Motor neuron (in vitro differentiated cells): ENCODE measurements at regions not wholly inside any gene's neighbourhood (a gene's known extent, or its start where the extent isn't known, plus 50 kb on each side); places are given as distances from the start of the nearest gene placed in this dataset.

Experiments used
- ATAC-seq, 8 experiments: fragments of 200-7000 bp; cut with Tn5 transposase; replicated peaks in 6 of 8; 2 replicates each; pipeline ENCODE4 v1.8.0; 2021; ENCODE audit warnings: mild to moderate bottlenecking in 8 of 8, moderate library complexity in 8 of 8
- H3K27ac ChIP-seq, 2 donors: fragments of 250-450 bp; sonication (Bioruptor Pico); 2 replicates each; pipeline ENCODE4 v1.9.0; 2021; ENCODE audit warnings: antibody characterized with exemption in 2 of 2, mild to moderate bottlenecking in 2 of 2, moderate library complexity in 1 of 2
- H3K4me1 ChIP-seq, 2 donors: fragments of 250-450 bp; sonication (Bioruptor Pico); replicated peaks in 1 of 2; 2 replicates each; pipeline ENCODE4 v1.6.1; 2021; ENCODE audit warnings: antibody characterized with exemption in 2 of 2, mild to moderate bottlenecking in 2 of 2, moderate library complexity in 1 of 2
- H3K4me3 ChIP-seq, 5 donors: fragments of 250-450 bp; sonication (Bioruptor Pico); 2 replicates each; pipeline ENCODE4 v1.9.0; 2021; ENCODE audit warnings: antibody characterized with exemption in 5 of 5, mild to moderate bottlenecking in 5 of 5, moderate library complexity in 4 of 5
- WGBS, 10 experiments: fragments of 450-650 bp; shearing (Covaris generic); methylation state at CpG; one replicate each; pipeline ENCODE4 v1.0.0; 2022; 5-methylcytosine and 5-hydroxymethylcytosine counted together
- in situ Hi-C, 9 experiments: fragments of 400-800 bp; cut with MboI; loops; one replicate each; pipeline ENCODE4 v1.15.0; 2021; ENCODE audit warnings: low sequenced_read_pairs in 9 of 9, low pct_unique_long_range_greater_than_20kb in 2 of 9; ENCODE audit not compliant: unreplicated experiment in 9 of 9

DNA sequence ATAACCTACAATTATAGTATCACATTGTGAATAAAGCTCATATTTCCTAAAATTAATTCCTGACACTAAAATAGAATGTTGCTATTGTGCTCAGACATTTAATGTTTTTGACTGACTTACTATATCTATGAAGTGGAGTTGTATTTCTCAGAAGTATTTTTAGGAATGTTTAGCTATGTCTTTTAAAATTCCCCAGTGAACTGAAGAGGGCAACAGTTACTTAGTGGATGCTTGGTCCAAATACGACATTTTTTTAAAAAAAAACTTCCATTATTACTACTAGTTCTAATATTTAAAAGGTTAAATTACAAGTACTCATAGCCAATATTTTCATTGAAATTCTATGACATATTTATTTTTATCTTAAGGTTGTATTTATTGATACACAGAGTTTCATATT is 460.2 kb downstream of the COL12A1 start:
- ATAC-seq, result no peak
- in situ Hi-C loops, result no loop called here
- peaks cover 0 to 16% of the 10 kb centered on the region in 2 donors for H3K4me1 ChIP-seq
- no peak overlapping the region for H3K4me3 ChIP-seq
- 8 to 100% (median 80%) methylated on average over 1 of the region's 1 CpG; no CpG with 5 or more reads in 1 of the 10 experiments for WGBS, 10 experiments
- no peak overlapping the region for H3K27ac ChIP-seq

DNA sequence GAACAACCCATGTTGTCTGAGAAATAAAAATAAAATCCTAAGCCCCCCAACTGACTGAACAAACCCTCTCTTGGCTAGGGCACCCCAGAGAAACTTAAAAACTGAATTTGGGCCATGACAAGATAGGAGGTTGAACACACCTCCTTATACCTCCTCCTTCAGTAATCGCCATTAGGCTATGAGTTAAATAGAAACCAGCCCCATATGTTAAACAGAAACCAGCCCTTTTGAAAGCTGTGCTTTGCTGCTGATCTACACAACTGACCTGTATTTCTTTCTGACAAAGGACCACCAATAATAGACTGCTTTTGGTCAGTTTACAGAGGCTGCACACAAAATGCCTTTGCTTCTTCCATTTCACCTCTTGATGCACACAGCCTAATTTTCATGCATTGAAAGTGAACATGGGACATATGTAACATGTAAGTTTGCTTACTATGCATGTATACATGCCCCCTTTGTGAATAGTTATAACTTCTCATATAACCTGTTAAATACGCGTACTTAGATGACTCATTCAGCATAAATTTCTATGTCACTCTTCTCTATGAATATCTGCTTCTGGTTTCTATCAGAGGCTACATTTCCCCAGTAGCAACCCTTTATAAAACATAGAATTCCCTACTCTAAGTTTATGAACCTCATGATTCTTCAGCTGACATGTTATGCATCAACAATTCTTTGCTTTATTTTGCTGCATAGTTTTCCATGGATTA is 462.9 kb downstream of the COL12A1 start:
- WGBS, 10 experiments, result 7 to 80% (median 56%) methylated on average over 1 to 3 of the region's 3 CpGs; no CpG with 5 or more reads in 1 of the 10 experiments
- in situ Hi-C loops, result no loop called here
- peak in 3 of 8 experiments; percentile 21 to 41 (median 39) for ATAC-seq

DNA sequence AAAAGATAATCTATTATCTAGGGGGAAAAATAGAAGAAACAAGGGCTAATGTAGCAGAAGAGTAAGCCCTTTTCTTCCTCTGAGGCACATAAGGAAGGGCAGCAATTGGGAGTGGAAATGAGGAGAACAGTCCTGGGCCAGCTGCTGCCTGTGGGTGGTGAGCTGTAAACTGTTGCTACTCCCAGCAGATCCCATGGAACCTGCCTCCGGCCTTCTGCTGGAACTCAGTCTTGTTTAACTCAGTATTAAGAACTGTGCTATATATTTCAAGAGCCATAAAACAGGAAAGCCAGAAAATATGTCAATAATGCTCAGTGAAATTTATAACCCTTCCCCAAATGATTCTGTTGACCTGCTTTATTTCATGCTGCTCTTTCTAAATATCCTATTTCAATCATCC is 464.2 kb downstream of the COL12A1 start:
- in situ Hi-C loops, result no loop called here
- H3K4me3 ChIP-seq, result no peak overlapping the region
- H3K27ac ChIP-seq, result no peak overlapping the region
- H3K4me1 ChIP-seq, result peaks cover 0 to 16% of the 10 kb centered on the region in 2 donors
- ATAC-seq, result peak in 7 of 8 experiments; percentile 35 to 93 (median 65)
- 0 to 33% (median 27%) methylated on average over 1 of the region's 1 CpG; no CpG with 5 or more reads in 6 of the 10 experiments for WGBS, 10 experiments

More for the DNA sequence above, 462.9 kb downstream of the COL12A1 start:
- Histone ChIP-seq H3K27ac (no peak overlapping the region), H3K4me3 (no peak overlapping the region), H3K4me1 (peaks cover 0 to 16% of the 10 kb centered on the region in 2 donors)

DNA sequence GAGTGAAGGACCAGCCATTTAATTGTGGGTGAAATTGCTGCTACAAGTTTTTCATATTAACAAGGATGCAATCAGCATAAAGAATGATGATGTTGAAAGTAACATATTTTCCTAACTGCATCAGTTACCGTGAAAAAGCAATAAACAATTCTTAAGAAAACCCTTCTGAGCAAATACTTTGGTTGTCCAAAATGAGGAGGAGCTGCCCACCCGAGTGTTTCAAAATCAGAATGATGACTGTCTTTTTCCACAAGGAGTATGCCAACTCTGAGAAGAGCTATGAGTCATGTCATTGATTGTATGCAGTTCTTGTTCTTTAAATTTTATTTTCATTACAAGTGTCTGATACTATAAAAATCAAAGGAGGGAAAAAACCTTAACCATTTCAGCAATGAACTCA is 470.5 kb downstream of the COL12A1 start:
- Histone ChIP-seq H3K4me3 (no peak overlapping the region), H3K4me1 (no peaks in the 10 kb centered on the region), H3K27ac (no peak overlapping the region)
- WGBS, 10 experiments, result 6 to 100% (median 73%) methylated on average over 1 to 2 of the region's 2 CpGs
- in situ Hi-C loops, result no loop called here
- ATAC-seq, result peak in 2 of 8 experiments; percentile 81 to 82

DNA sequence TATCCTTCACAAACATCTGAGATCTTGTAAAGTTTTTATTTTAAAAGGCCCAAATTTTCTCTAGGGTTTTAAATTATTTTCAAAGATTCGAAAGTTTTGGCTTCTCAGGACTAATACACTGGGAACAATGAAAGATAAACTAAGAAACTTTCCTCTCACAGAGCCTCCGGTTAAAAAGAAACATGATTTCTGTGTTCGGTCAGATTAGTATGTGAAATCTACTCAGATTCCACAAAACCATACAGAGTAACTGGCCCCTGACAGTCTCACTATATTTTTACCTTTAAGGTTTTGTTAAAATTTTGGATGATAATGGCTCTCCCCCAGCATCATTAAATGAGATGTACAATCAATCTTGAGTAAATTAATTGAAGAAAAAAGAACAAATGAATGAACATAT is 471.0 kb downstream of the COL12A1 start:
- H3K27ac ChIP-seq, result no peak overlapping the region
- no peak for ATAC-seq
- no peak overlapping the region for H3K4me3 ChIP-seq
- in situ Hi-C loops, result no loop called here
- WGBS, 10 experiments, result 0 to 100% (median 74%) methylated on average over 1 to 3 of the region's 3 CpGs
- no peaks in the 10 kb centered on the region for H3K4me1 ChIP-seq

DNA sequence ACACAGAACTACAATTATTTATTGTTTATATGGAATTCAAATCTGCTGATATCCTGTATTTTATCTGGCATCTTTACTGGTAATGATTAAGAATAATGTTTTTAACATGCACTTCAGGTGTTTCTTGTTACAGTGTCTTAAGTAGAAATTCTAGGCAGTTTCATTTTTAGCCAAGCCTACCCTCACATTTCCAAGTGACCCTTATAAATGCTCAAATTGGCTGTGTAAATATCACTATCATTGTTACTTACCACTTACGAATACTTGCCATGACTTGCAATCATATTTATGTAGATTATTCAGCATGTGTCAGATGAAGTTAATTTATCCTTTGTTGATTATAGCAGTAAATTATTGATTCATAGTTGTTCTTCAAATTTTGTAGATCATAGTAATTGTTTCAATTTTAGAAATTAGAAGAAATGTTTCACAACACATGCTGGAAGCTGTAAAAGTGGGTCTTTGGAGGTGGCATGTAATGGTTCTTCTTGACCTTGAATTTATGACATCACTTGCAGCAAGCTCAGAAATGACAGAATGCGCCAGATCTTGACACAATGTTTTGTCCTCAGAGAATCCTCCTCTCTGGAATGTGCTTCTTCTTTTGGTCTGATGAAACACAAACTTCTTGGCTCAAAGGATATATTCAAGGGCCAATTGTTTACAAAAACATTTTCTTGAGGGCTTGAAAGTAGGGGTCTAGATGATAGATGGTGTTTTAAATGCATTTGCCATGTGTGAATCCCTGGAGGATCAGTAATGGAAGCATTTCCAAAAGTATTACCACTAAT is 471.8 kb downstream of the COL12A1 start:
- 17 to 100% (median 71%) methylated on average over 1 to 2 of the region's 2 CpGs; no CpG with 5 or more reads in 1 of the 10 experiments for WGBS, 10 experiments
- Histone ChIP-seq H3K4me1 (no peaks in the 10 kb centered on the region), H3K27ac (no peak overlapping the region), H3K4me3 (no peak overlapping the region)
- no peak for ATAC-seq
- in situ Hi-C loops, result no loop called here

DNA sequence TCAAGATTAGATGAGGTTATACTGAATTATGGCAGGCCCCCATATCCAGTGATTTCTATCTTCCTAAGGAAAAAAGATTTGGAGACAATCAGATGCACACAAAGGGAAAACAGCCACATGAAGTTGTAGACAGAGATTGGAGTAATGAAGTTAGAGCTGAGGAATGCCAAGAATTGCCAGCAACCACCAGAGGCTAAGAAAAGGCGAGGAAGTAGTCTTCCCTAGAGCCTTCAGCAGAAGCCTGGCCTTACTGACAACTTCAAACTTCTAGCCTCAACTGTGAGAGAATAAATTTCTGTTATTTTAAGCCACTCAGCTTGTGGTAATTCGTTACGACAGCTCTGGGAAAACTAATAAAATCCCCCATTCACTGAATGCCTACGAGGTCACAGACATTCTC is 473.9 kb downstream of the COL12A1 start:
- ATAC-seq, result no peak
- no peaks in the 10 kb centered on the region for H3K4me1 ChIP-seq
- 28 to 94% (median 78%) methylated on average over 2 to 4 of the region's 4 CpGs; no CpG with 5 or more reads in 2 of the 10 experiments for WGBS, 10 experiments
- in situ Hi-C loops, result no loop called here
- H3K4me3 ChIP-seq, result no peak overlapping the region
- no peak overlapping the region for H3K27ac ChIP-seq

DNA sequence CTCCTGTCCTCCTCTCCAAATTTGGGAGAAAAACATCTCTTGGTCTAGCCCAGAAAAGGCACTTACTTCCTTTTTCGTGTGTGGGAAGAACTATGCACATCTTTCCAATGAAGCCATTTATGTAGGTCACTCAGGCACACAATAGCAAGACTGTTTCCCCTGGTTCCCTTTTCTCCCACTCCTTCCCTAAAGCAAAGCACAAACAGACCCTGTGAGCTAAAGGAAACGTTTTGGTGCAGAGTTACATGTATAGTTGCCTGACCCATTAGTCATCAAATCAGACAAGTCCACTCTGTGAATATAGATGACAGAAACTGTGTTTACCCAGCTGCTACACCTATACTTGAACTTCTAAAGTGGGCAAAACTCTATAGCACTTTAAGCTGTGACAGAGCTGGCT is 474.6 kb downstream of the COL12A1 start:
- peak in 1 of 8 experiments; percentile 66 for ATAC-seq

DNA sequence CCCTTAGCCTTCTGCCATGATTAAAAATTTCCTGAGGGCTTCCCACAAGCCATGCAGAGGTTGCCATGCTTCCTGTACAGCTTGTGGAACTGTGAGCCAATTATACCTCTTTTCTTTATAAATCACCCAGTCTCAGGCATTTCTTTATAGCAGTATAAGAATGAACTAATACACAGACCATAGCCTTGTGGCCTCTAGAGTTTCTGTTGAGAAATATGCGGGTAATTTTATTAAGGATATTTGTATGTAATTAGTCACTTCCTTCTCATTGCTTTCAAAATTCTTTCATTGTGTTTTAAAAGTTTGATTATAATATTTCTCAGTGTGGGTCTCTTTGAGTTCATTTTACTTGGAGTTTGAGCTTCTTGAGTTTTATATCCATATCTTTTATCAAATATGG is 484.9 kb downstream of the COL12A1 start:
- H3K4me1 ChIP-seq, result no peaks in the 10 kb centered on the region
- WGBS, 10 experiments, result 50 to 100% (median 88%) methylated on average over 1 of the region's 1 CpG; no CpG with 5 or more reads in 1 of the 10 experiments
- H3K4me3 ChIP-seq, result no peak overlapping the region
- in situ Hi-C loops, result no loop called here
- no peak for ATAC-seq
- H3K27ac ChIP-seq, result no peak overlapping the region

More for the DNA sequence above, 474.6 kb downstream of the COL12A1 start:
- no peak overlapping the region for H3K4me3 ChIP-seq
- in situ Hi-C loops, result no loop called here
- 29 to 88% (median 47%) methylated on average over 1 to 2 of the region's 2 CpGs; no CpG with 5 or more reads in 7 of the 10 experiments for WGBS, 10 experiments
- H3K27ac ChIP-seq, result no peak overlapping the region
- no peaks in the 10 kb centered on the region for H3K4me1 ChIP-seq

DNA sequence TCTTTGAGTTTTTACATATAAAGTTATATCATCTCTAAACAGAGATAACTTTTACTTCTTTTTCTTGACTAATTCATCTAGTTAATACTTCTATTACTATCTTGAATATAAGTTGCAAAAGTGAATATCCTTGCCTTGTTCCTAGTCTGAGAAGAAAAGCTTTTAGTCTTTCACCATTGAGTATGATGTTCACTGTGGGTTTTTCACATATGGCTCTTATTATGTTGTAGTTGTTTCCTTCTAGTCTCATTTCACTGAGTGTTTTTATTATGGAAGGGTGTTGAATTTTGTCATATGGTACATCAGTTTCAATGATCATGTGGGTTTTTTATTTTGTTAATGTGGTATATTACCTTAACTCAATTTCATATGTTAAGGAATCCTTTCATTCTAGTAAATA is 488.3 kb downstream of the COL12A1 start:
- H3K4me1 ChIP-seq, result no peaks in the 10 kb centered on the region
- no peak for ATAC-seq
- H3K27ac ChIP-seq, result no peak overlapping the region
- H3K4me3 ChIP-seq, result no peak overlapping the region
- in situ Hi-C loops, result no loop called here

DNA sequence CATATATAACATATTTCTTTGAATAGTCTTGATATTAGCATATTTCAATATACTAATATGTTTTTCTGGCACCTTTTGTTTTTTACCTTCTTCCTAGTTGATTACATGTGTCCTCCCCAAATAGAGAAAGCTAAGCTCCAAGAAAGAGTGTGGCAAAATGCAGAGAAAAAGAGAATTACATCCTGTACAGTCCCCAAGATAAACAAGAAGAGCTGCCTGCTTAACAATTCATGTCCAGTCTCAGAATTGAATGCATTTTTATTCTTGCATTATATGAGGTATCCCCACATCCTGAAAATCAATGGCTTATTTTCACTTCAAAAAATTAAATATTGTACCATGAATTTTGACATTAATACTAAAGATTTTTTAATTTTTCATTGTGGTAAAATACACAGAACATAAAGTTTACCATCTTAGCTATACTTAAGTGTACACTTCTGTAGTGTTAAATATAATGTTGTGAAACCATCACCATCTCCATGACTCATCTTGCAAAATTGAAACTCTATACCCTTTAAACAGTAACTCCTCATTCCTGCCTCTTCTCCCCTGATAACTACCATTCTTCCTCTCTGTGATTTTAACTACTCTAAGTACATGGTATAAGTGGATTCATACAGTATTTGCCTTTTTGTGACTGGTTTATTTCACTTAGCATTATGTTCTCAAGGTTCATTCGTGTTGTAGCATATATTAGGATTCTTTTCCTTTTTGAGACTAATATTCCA is 490.3 kb downstream of the COL12A1 start:
- no peak overlapping the region for H3K27ac ChIP-seq
- no peak overlapping the region for H3K4me3 ChIP-seq
- WGBS, 10 experiments, result 27 to 91% (median 67%) methylated on average over 1 of the region's 1 CpG; no CpG with 5 or more reads in 2 of the 10 experiments
- H3K4me1 ChIP-seq, result no peaks in the 10 kb centered on the region
- ATAC-seq, result peak in 3 of 8 experiments; percentile 42 to 97 (median 90)
- in situ Hi-C loops, result no loop called here

DNA sequence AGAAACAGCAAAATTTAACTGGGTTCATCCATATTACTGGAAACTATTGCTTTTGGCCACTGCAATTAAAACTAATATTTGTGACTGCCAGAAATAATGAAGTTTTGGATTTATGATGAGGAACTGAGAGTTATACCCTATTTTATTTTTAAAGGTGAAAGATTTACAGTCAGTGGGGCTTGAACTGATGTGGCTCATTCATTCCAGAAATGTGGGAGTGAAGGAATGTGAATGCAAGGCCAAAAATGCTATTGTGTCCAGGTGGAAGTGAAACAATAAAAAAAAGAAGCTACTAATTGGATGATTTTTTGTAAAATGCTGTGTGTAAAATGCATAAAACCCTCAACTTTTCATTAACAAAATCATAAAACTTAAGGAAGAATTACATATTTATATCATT is 491.9 kb downstream of the COL12A1 start:
- Histone ChIP-seq H3K4me3 (no peak overlapping the region), H3K4me1 (no peaks in the 10 kb centered on the region), H3K27ac (no peak overlapping the region)
- ATAC-seq, result no peak
- in situ Hi-C loops, result no loop called here

DNA sequence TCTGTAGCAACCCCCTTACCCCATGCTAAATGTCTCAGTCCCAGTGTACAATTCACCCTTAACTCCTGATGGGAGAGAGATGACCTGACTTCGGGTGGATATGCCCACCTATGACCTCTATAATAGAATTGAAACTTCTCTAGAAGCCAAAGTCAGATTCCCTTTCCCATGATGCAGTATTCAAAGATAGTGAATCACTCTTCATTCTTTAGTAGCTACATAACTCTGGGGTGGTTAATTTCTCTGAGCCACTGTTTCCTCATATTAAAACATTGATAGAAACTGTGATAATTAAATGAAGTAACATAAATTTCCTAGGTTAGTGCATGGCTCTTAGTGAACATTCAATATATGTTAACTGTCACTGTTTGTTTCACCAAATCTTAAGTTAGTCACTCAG is 500.4 kb downstream of the COL12A1 start:
- no peak for ATAC-seq
- WGBS, 10 experiments, result 0 to 100% (median 57%) methylated on average over 1 of the region's 1 CpG; no CpG with 5 or more reads in 3 of the 10 experiments
- no peaks in the 10 kb centered on the region for H3K4me1 ChIP-seq
- H3K27ac ChIP-seq, result no peak overlapping the region
- no peak overlapping the region for H3K4me3 ChIP-seq
- in situ Hi-C loops, result no loop called here
